Mucosa of descending colon (tissue), 3 donors: ENCODE measurements at regions not wholly inside any gene's neighbourhood (a gene's known extent, or its start where the extent isn't known, plus 50 kb on each side); places are given as distances from the start of the nearest gene placed in this dataset.

Experiments used
- ATAC-seq: fragments of 200-7000 bp; cut with Tn5 transposase; one replicate; pipeline ENCODE4 v1.9.1; 2020; ENCODE audit warnings: mild to moderate bottlenecking, moderate library complexity
- DNase-seq, 3 donors: peaks; one replicate each; pipeline ENCODE4 v3.0.0-alpha.2; 2020
- H3K36me3 ChIP-seq: fragments of 200-600 bp; one replicate; pipeline ENCODE4 v1.8.0; 2021; ENCODE audit warnings: low read depth, mild to moderate bottlenecking
- H3K4me1 ChIP-seq: fragments of 200-600 bp; one replicate; pipeline ENCODE4 v1.8.0; 2021; ENCODE audit warnings: low read depth, mild to moderate bottlenecking
- H3K4me3 ChIP-seq: fragments of 200-600 bp; one replicate; pipeline ENCODE4 v1.8.0; 2021; ENCODE audit warnings: mild to moderate bottlenecking
- H3K9me3 ChIP-seq: fragments of 200-600 bp; one replicate; pipeline ENCODE4 v1.8.0; 2021; ENCODE audit warnings: mild to moderate bottlenecking
- CTCF ChIP-seq: fragments of 200-600 bp; IDR thresholded peaks from one replicate; pipeline ENCODE4 v1.8.0; 2022; ENCODE audit warnings: antibody characterized with exemption, mild to moderate bottlenecking
- intact Hi-C, 2 donors: fragments of 100-400 bp; cut with DNase I in 1 of 2; cut with micrococcal nuclease in 1 of 2; formaldehyde crosslinking; loops; one replicate each; pipeline versions ENCODE4 v1.11.0 to v1.11.1; 2022; cut with DNase I, micrococcal nuclease
- donor health status: DM: no; HTN: no; CAD: no; lungs with moderate emphysema.
- donor health status: DM: no; HTN: no; CAD: no.
- donor health status: DM: no; HTN: yes; CAD: no.

DNA sequence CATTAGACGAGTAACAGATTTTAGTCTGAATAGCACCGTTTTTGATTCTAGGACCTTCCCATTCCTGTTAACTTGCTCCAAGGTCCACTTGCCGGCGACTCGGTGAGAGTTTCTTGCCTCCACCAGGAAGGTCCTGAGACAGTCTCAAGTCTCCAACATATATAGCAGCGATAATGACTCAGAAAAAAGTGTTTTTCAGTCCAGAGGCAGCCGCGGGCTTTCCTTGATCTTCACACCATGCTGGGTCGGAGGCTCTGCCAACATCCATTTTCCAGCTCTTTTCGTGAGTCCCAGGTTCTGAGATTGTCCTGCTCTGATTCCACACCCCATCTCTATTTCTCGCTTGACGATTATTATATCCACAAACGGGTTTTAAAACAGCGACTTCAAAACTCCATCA is 170.5 kb downstream of the GPX5 start:
- TF ChIP-seq CTCF: no peak
- no peak overlapping the region for H3K4me3 ChIP-seq
- DNase-seq (no peak), ATAC-seq (no peak)
- no peaks in the 10 kb centered on the region for H3K36me3 ChIP-seq
- no peaks in the 10 kb centered on the region for H3K9me3 ChIP-seq
- intact Hi-C loops: no loop called here
- no peaks in the 10 kb centered on the region for H3K4me1 ChIP-seq

GRCh38 chr6:28696682-28697081 is 171.0 kb downstream of the GPX5 start:
- ATAC-seq: no peak
- Histone ChIP-seq H3K4me1 (no peaks in the 10 kb centered on the region), H3K36me3 (no peaks in the 10 kb centered on the region), H3K4me3 (no peak overlapping the region), H3K9me3 (no peaks in the 10 kb centered on the region)
- no peak for TF ChIP-seq CTCF
- intact Hi-C loops: no loop called here
- DNase-seq: no peak

GRCh38 chr6:28707387-28708282 is 182.0 kb downstream of the GPX5 start:
- no peak for TF ChIP-seq CTCF
- Histone ChIP-seq H3K9me3 (peaks cover 10% of the 10 kb centered on the region), H3K36me3 (no peaks in the 10 kb centered on the region), H3K4me3 (no peak overlapping the region), H3K4me1 (no peaks in the 10 kb centered on the region)
- DNase-seq (no peak), ATAC-seq (no peak)
- intact Hi-C loops: no loop called here

DNA sequence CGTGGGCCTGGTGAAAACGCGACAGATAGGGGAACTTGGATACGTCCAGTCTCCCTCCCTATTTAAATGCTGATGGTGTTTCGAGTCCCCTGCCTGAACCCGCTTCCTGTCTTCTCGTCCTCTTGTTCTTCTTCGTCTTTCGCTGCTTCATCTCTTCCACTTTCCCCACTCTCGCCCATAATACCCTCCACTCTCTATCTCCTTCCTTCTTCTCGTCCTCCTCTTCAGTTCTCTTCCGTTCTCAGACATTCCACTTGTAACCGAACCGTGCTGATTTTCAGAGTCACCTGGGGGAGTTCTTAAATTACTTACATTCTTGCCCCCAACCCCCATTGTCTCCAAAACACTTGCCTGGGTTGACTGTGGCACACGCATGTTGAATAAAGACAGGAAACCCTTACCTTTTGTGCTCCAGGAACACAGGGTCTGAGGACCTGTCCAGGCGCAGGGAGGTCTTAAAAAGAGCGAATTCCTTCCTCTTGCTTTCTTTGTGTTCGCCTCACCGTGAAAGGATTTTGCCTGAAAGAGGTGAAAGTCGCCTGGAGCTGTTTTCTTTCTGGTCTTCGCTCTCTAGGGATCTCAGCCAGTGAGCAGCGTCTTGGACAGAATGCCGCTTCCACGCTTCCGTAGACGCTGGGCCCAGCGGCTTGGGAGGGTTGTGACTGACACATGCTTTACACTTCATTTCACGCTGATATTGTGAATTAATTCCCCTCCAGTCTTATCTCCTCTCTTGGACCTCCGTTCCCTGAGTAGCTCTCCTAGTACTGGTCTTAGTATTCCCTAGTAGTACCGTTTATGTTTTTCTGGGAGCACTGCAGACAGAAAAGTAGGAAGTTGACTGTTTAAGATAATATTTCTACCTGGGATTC is 184.0 kb downstream of the GPX5 start:
- Histone ChIP-seq H3K9me3 (peaks cover 10% of the 10 kb centered on the region), H3K36me3 (no peaks in the 10 kb centered on the region), H3K4me3 (no peak overlapping the region), H3K4me1 (no peaks in the 10 kb centered on the region)
- intact Hi-C loops: no loop called here
- TF ChIP-seq CTCF: no peak
- ATAC-seq (no peak), DNase-seq (no peak)

DNA sequence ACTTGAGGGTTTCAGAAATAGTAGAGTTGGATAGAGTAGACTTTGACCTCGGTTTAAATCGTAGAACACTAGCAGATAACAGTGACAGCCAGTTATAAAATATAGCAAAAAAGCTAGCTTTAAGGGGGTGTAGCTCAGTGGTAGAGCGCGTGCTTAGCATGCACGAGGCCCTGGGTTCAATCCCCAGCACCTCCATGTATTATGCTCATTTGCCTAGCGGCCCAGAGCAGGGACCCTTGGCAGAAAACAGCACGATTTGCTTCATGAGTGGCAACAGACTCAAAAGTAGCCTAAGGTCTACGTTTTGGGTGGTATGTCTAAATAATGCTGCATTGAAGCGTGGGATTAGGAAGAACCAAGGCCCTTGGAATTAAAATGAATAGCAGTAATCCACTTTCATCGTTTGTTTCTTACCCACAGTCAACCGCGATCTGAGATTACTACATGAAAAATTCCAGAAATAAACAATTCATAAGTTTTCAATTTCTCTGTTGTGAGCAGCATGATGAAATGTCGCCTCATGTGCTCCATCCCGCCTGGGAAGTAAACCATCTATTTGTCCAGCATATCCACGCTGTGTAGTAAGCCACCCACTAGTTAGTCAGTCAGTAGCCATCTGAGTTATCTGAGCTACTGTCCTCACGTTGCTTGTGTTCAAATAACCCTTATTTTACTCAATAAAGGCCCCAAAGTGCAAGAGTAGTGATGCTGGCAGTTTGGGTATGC is 184.9 kb downstream of the GPX5 start:
- no peak for ATAC-seq
- Histone ChIP-seq H3K4me3 (no peak overlapping the region), H3K36me3 (no peaks in the 10 kb centered on the region), H3K9me3 (peaks cover 10% of the 10 kb centered on the region), H3K4me1 (no peaks in the 10 kb centered on the region)
- intact Hi-C loops: no loop called here
- no peak for TF ChIP-seq CTCF
- DNase-seq: no peak
